Pancreas (tissue), 10 donors: ENCODE measurements at regions not wholly inside any gene's neighbourhood (a gene's known extent, or its start where the extent isn't known, plus 50 kb on each side); places are given as distances from the start of the nearest gene placed in this dataset.

Experiments
- ATAC-seq, 4 donors: fragments of 200-7000 bp; cut with Tn5 transposase; one replicate each; pipeline versions ENCODE4 v1.8.0 to v1.9.1; 2020; ENCODE audit warnings: mild to moderate bottlenecking in 4 of 4, moderate library complexity in 4 of 4
- DNase-seq, 6 donors: peaks; one replicate each; pipeline ENCODE4 v3.0.0-alpha.2; 2020
- FAIRE-seq: peaks from 2 replicates; lab custom pipeline; 2012; peaks lifted over from hg19 to GRCh38; lab: Jason Lieb, UNC
- H3K27ac ChIP-seq, 4 donors: fragments of 200-600 bp; sonication (generic); 1 replicate in 3 of 4; 2 replicates in 1 of 4; pipeline versions ENCODE4 v1.5.0 to v1.8.0; 2020
- H3K27me3 ChIP-seq, 4 donors: fragments of 200-600 bp; one replicate each; pipeline ENCODE4 v1.8.0; 2021
- H3K36me3 ChIP-seq, 3 donors: fragments of 200-600 bp; sonication (generic) in 1 of 3; one replicate each; pipeline versions ENCODE4 v1.5.0 to v1.8.0; 2020 to 2021
- H3K4me1 ChIP-seq, 3 donors: fragments of 200-600 bp; one replicate each; pipeline ENCODE4 v1.8.0; 2021
- H3K4me3 ChIP-seq, 4 donors: fragments of 200-600 bp; sonication (generic) in 2 of 4; one replicate each; pipeline versions ENCODE4 v1.5.0 to v1.8.0; 2020 to 2021
- H3K9me3 ChIP-seq, 4 donors: fragments of 200-600 bp; one replicate each; pipeline ENCODE4 v1.8.0; 2021
- WGBS, 2 donors: extraction: QIAGEN DNeasy Blood & Tissue Kit; methylation state at CpG; one replicate each; pipeline ENCODE4 v1.1.7; 2013; 5-methylcytosine and 5-hydroxymethylcytosine counted together
- intact Hi-C, 3 donors: fragments of 100-400 bp; cut with DNase I; formaldehyde crosslinking; loops; one replicate each; pipeline versions ENCODE4 v1.11.1 to v1.14.2; 2022
- TF ChIP-seq, protein P1 (sequence below), 4 donors: fragments of 200-600 bp; sonication (generic) in 3 of 4; IDR thresholded peaks; one replicate each; pipeline versions ENCODE4 v1.5.0 to v1.8.0; 2021; ENCODE audit warnings: antibody characterized with exemption in 4 of 4
- donor health status: healthy with polysubstance abuse.
- donor health status: DM: no; HTN: no; CAD: no; lungs with moderate emphysema.
- donor health status: DM: no; HTN: no; CAD: no.
- donor health status: control.
- donor health status: control.
- donor health status: Bipolar disorder and iron deficiency.
- donor health status: DM: yes; HTN: yes; CAD: no.
- donor health status: DM: no; HTN: no; CAD: no.
- donor health status: DM: no; HTN: no; CAD: no.
- donor health status: DM: yes; HTN: yes; CAD: no.

DNA sequence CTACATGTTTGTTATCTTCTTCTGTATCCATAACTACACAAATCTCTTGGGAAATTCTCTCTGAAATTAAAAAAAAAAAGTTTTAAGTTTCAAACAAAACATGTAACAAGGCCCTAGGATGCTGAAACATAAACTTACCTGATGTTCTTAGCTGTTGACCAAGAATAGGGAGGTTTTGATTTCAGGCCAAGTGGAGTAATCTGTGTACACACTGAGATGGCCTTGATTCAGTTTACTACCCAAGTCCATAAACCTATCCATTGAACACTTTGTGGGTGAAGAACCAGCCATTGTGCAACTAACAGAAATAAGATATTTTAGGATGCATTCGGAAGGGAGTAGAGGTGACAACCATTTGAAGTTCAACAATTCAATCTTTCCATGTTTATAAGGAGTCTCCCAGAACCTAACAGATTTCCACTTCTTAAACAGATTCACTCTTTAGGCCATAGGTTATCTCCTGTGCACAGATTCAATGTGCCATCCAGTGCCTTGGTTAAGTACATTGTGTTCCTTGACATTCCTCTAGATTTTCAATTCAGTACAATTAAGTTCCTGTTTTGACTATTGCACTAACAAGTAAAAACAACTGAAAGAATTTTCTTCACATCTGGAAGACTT lies 143.1 kb downstream of the CRPPA start:
- FAIRE-seq (no peak), ATAC-seq (no peak), DNase-seq (no peak)
- intact Hi-C loops, result no loop called here
- TF ChIP-seq, protein P1, sequence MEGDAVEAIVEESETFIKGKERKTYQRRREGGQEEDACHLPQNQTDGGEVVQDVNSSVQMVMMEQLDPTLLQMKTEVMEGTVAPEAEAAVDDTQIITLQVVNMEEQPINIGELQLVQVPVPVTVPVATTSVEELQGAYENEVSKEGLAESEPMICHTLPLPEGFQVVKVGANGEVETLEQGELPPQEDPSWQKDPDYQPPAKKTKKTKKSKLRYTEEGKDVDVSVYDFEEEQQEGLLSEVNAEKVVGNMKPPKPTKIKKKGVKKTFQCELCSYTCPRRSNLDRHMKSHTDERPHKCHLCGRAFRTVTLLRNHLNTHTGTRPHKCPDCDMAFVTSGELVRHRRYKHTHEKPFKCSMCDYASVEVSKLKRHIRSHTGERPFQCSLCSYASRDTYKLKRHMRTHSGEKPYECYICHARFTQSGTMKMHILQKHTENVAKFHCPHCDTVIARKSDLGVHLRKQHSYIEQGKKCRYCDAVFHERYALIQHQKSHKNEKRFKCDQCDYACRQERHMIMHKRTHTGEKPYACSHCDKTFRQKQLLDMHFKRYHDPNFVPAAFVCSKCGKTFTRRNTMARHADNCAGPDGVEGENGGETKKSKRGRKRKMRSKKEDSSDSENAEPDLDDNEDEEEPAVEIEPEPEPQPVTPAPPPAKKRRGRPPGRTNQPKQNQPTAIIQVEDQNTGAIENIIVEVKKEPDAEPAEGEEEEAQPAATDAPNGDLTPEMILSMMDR (IDR thresholded peaks at IDR 0.05), result no peak
- Histone ChIP-seq H3K4me1 (no peaks in the 10 kb centered on the region), H3K27ac (no peak overlapping the region), H3K9me3 (no peaks in the 10 kb centered on the region), H3K27me3 (no peaks in the 10 kb centered on the region), H3K4me3 (no peak overlapping the region), H3K36me3 (no peaks in the 10 kb centered on the region)
- WGBS, 2 donors, result 97 to 98% methylated on average over 1 of the region's 1 CpG

DNA sequence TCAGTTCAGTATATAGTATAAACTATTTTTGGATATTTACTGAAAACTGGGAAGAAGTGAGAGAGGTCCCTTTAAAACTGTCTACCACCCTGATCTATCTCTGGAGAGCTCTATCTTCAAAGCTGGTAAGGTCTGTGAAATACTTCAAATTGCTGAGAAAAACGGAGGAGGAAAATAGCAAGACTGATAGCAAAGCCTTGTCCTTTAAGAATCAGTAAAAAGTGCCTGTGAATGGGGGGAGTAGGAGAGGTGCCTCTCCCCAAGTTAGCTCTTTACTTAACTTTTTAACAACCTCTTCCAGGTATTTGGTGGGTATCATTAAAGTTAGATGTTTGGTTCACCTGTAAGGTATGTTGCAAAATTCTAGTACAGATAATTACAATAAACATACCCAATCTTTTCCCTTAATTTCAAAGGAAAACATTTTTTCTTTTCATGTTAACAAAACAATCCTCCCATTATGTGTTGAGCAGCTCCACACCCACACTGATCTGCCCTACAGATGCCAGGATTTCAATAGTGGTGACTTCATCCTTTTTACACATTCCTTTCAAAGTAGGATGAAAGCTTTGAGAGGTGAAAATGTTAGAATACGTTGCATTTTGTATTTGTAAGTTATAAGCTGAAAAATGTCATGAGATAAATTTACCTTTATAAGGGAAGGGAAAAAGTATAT lies 149.2 kb downstream of the CRPPA start:
- ATAC-seq (no peak), FAIRE-seq (no peak), DNase-seq (no peak)
- intact Hi-C loops, result no loop called here
- H3K27ac ChIP-seq, result no peak overlapping the region
- H3K36me3 ChIP-seq, result no peaks in the 10 kb centered on the region
- TF ChIP-seq, protein P1 (IDR thresholded peaks at IDR 0.05), result no peak
- H3K9me3 ChIP-seq, result no peaks in the 10 kb centered on the region
- H3K27me3 ChIP-seq, result no peaks in the 10 kb centered on the region
- no peak overlapping the region for H3K4me3 ChIP-seq
- H3K4me1 ChIP-seq, result no peaks in the 10 kb centered on the region
- WGBS, 2 donors, result 40 to 44% methylated on average over 2 of the region's 2 CpGs

DNA sequence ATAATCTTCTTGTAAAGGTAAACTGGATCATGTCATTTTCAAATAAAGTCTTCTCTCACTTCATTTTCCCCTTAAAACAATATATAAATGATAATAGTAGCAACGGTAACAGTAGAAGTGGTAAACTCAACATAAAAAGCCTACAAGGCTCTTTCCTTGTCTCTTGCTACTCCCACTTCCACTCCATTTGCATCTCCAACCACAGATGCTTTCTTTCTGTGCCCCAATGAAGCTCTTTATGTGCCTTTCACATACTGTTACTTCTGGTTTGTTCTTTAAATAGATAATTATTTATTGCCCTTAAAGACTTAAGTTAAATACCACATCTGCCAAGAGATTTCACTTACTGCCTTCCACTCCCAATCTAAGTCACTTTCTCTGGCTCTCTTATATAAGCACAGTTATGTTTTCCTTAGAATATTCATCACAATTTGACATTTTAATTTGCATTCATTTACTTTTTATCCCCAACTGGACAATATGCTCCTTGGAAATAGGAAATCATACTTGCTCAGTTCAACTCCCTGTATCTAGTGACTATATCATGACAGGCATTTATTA lies 149.9 kb downstream of the CRPPA start:
- 76 to 86% methylated on average over 1 of the region's 1 CpG for WGBS, 2 donors
- no peak for DNase-seq
- Histone ChIP-seq H3K36me3 (no peaks in the 10 kb centered on the region), H3K9me3 (no peaks in the 10 kb centered on the region), H3K4me1 (no peaks in the 10 kb centered on the region), H3K27me3 (no peaks in the 10 kb centered on the region), H3K27ac (no peak overlapping the region), H3K4me3 (no peak overlapping the region)
- intact Hi-C loops, result no loop called here
- no peak for FAIRE-seq
- TF ChIP-seq, protein P1 (IDR thresholded peaks at IDR 0.05), result no peak
- ATAC-seq, result no peak

DNA sequence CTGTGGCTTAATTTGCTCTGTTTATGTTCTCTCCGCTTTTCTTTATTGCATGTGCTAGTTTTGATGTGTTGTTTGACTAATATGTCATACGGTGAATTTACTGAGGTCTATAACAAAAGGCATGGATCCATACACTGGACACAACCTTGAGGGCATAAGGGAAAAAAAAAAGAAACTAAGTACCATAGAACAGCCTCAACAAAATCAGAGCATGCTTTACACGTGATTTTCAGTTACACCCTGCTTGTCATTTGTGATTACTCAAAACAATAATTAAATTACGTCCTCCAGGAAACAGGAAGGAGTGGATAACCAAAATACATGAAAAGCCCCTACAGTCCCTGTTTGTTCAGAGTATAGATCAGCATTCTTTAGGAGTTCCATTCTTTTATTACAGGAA lies 150.5 kb downstream of the CRPPA start:
- Histone ChIP-seq H3K4me3 (no peak overlapping the region), H3K27me3 (no peaks in the 10 kb centered on the region), H3K9me3 (no peaks in the 10 kb centered on the region), H3K27ac (no peak overlapping the region), H3K4me1 (no peaks in the 10 kb centered on the region), H3K36me3 (no peaks in the 10 kb centered on the region)
- TF ChIP-seq, protein P1 (IDR thresholded peaks at IDR 0.05), result no peak
- no peak for DNase-seq
- no peak for ATAC-seq
- intact Hi-C loops, result no loop called here
- FAIRE-seq, result no peak
- 86 to 87% methylated on average over 4 of the region's 4 CpGs for WGBS, 2 donors
